T-helper 1 cell (primary cell): ENCODE measurements at regions not wholly inside any gene's neighbourhood (a gene's known extent, or its start where the extent isn't known, plus 50 kb on each side); places are given as distances from the start of the nearest gene placed in this dataset.

Experiments
- DNase-seq, 5 donors: peaks; one replicate each; pipeline ENCODE4 v3.0.0-alpha.2; 2012 to 2020

DNA sequence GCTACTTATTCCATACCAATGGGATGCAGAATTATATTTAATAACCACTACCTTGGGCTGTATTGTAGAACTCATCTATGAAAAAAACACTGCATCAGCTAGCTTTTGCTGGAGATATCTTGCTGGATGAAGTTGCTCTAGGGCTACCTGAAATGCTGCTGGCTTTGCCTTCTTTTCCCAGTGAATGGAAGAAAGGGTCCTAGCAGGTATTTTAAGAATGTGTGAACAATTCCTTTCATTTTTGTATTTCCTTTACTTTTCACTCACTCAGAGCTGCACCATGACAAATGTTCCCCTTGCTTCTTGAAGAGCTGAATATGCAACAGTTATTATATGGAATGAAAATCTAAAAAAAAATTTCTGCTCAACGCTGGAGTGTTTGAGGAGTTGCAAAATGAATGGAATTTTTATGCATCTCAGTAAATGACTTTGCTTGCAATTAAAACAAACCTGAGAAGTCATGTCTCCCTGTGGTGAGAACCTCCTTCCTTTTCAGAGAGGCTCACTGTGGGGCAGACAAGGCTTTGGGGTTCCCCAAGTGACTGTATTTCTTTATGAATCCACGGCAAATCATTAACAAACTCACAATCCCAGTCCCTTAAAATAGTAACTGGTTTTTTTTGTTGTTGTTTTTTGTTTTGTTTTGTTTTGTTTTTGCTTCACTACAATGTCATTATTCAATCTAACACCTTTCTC is 566.8 kb upstream of the KIRREL3 start:
- no peak for DNase-seq

DNA sequence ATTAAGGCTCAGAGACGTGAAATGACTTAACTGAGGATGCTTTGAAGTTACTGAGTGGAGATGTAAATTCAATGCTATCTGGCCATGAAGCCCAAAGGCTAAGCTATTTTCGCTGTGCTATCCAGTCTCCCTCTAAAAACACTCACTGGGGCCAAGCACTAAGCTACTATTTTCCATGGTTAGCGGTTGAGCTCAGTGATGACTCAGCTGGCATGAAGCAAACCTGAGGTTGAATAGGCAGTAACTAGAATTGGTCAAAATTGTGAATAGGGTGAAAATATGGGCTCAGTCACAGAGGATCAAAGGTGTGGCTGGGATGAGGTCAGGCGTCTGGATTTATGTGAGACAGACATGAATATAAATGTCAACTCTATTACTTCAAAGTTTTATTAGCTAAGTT is 564.2 kb upstream of the KIRREL3 start:
- DNase-seq: no peak

GRCh38 chr11:127559978-127560377 is 559.4 kb upstream of the KIRREL3 start:
- DNase-seq: no peak

DNA sequence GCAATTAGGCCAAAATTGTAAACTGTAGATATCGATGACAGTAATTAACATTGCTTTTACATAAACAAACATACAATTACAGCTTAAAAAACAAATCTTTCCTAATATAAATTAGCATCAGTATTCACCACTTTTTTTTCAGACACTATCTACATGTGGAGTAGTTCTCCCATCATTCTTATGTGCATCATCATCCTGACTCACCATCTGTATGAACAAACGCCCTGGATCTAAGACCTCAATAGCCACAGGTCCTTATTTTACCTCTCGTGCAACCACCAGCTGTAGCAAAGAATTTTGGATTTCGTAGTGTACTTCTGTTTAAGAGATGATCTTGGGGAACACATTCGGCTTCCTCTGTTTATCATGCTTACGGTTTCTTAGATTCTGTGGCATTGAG is 551.9 kb upstream of the KIRREL3 start:
- no peak for DNase-seq

GRCh38 chr11:127531167-127531566 is 530.6 kb upstream of the KIRREL3 start:
- DNase-seq: no peak

GRCh38 chr11:127528297-127528696 is 527.7 kb upstream of the KIRREL3 start:
- DNase-seq: no peak

DNA sequence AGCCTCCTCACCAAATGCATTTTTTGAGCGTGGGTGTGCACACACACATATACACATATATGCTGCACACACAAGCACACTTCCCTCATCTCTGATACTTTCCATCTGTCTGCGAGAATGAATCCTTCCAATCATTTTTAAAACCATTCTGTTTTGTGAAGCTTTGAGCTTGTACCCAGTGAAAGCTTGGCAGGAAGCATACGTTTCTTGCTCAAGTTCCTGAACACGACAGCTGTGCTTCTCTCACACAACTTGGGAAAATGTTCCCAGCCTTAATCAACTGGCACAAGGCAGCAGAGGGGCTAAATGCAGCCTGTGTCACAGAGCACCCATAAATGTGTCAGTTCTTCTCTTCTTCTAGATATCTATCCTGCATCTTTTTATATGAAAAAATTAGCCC is 524.0 kb upstream of the KIRREL3 start:
- no peak for DNase-seq

- no peak for DNase-seq
Observed at GRCh38 chr11:127521413-127521812, 520.8 kb upstream of the KIRREL3 start.

DNA sequence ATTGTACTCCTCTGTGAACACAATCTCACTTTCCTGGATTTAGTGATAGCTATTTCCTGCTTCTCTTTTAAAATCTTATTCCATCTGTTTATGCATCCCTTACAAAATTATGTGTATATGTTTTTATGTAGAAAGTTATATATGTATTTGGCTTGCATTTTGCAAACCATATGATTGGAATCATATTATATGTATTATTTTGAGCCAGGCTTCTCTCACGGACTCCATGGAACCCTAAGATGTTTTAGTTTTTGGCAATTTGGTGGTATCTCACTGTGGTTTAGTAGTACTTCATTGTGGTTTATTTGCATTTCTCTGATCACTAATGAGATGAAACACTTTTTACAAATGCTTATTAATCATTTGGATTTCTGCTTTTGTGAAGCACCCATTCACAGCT is 507.3 kb upstream of the KIRREL3 start:
- DNase-seq: no peak

- no peak for DNase-seq
Observed at GRCh38 chr11:127506647-127507046, 506.1 kb upstream of the KIRREL3 start.

GRCh38 chr11:127506126-127506525 is 505.6 kb upstream of the KIRREL3 start:
- DNase-seq: no peak

DNA sequence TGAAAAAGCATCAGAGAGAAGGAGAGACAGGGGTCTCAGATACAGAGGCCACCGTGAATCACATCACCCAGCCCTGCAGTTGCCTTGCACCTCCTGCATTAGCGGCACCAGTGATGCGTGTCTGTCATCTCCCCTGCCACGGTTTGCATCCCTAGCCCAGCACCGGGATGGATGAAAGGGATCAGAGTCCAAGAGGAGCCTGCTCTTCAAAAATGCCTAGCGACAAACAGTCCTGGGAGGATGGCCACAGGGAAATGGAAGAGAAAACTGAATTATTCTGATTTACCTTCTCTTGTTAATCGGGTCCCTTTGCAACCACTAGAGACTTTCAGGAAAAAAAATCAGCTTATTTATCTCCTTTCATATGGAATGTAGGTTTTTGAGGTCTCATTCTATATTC is 495.6 kb upstream of the KIRREL3 start:
- DNase-seq: no peak

DNA sequence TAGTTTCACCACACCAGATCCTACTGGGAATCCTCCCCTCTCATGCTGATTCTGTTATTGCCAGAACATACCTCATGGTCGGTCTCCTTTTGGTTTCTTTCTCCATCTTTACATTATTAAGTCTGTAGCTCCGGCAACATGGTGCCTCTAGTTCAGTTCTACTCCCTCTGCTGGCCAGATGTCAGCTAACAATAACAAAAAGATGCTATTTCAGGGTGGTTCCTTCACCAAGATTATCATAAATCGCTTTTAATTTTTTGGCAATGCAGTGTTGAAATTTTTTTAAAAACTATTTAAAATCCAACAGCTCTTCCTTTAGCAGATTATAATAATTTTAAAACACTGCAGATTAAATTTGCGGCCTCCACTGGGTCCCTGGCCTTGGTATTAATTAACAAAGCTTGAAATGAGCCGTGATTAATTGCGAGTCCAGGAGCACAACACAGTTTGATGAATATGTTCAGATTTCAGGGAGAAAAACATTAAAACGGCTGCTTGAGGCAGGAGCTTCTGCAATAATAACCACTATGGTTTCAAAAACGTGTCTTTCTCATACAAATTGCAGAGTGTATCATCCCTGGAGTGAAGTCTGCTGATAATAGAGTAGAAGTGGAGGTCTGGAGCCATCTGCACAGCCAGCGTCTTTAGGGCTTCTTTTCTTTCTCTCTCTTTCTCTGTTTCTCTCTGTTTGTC is 492.9 kb upstream of the KIRREL3 start:
- no peak for DNase-seq

- DNase-seq: no peak
Observed at GRCh38 chr11:127492029-127492428, 491.5 kb upstream of the KIRREL3 start.

DNA sequence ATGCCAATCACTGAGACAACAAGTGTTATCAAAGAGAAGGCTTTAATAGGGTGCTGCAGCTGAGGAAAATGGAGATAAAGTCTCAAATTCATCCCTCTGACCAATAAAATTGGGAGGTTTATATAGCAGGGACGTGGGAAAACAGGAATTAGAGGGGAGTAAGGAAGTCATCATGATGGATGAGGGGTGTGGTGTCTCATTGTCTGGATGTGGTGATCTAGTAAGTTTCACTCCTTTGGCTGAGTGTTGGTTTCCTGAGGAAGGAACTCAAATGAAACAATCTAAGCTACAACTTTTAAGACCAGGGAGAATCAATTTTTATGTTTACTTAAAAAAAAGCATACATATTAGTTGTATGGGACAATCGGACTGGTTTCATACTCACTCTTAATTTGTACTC is 491.0 kb upstream of the KIRREL3 start:
- no peak for DNase-seq

- DNase-seq: no peak
Observed at GRCh38 chr11:127490896-127491295, 490.3 kb upstream of the KIRREL3 start.

DNA sequence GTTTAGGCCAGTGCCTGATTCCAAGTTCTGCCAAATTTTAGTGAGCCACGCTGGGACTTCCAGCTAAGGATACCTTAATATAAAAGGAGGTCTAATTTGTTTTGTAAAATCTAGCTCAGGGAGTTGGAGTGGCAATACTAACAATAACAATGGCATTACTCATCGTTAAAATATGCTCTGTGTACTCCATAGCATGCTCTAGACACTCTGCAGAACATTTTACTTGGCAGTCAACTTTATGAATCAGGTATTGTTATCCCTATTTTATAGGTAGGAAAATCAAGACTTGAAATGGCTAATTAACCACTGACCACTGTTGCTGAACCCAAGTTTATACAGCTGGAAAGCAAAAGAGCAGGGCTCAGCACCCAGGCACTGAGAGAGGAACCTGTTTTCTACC is 485.0 kb upstream of the KIRREL3 start:
- DNase-seq: no peak

DNA sequence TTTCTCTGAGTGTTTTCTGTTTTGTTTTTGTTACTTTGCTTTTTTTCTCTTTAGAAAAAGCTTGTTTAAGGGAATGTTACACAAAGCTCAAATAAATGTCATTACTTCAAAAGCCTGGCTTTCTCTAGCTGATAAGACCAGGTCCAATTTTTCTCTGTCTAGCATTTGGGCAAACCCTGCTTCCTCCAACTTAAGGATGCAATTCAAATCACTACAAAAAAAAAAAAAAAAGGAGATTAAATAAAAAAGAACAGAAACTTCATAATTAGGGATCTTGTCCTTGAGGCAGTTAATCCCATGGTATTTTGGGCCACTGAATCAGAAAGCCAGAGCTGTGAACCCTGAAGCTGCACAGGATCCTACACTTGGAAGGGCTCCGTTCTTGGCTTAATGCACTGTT is 480.8 kb upstream of the KIRREL3 start:
- no peak for DNase-seq

GRCh38 chr11:127478826-127479225 is 478.3 kb upstream of the KIRREL3 start:
- DNase-seq: no peak

- no peak for DNase-seq
Observed at GRCh38 chr11:127474766-127475165, 474.2 kb upstream of the KIRREL3 start.

DNA sequence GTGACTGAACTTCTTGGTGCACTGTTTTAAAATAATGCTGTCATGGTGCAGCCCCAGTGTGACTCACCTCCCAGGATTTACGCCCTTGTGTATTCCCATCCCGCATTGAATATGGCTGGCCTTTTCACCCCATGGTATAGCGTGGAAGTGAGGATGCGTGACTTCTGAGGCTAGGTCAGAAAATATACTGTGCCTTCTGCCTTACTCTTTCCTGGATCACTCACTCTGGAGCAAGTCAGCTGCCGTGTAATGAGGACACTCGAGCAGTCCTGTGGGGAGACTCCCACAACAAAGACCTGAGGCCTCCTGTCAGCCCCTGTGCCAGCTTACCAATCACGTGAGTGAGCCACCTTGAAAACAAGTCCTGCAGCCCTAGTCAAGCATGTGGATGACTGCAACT is 471.9 kb upstream of the KIRREL3 start:
- no peak for DNase-seq

GRCh38 chr11:127471662-127472061 is 471.1 kb upstream of the KIRREL3 start:
- DNase-seq: no peak

GRCh38 chr11:127470306-127470884 is 469.8 kb upstream of the KIRREL3 start:
- DNase-seq: peak in 1 of 5 donors; percentile 3

DNA sequence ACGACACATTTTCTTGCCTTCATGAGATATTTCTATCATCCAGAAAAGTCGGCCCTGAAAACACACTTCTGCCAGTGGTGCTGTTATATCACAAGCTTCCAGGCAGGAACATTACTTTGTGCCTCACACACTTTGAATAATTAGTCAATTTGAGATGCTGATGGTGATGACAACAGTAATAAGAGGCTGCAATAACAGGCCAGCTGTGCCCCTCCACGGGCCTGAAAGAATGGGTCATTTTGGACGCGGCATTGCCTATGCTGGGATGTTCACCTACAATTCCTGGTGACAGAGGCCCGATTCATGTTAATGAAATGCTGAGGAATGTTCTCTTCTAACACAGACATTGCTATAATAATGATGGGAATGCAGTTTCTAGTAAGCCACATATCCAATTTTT is 463.8 kb upstream of the KIRREL3 start:
- DNase-seq: no peak

- DNase-seq: no peak
Observed at GRCh38 chr11:127462065-127462344, 461.4 kb upstream of the KIRREL3 start.
